HepG2 (cell line): ENCODE measurements at regions not wholly inside any gene's neighbourhood (a gene's known extent, or its start where the extent isn't known, plus 50 kb on each side); places are given as distances from the start of the nearest gene placed in this dataset.

Experiments used
- CEBPG ChIP-seq: IDR thresholded peaks from 2 replicates; pipeline ENCODE4 v1.6.1; 2016
- DDIT3 ChIP-seq: sonication (generic); formaldehyde crosslinking; IDR thresholded peaks from 2 replicates; pipeline ENCODE4 v1.4.0; 2020; ENCODE audit warnings: mild to moderate bottlenecking, missing genetic modification reagents
- DR1 ChIP-seq: sonication (generic); formaldehyde crosslinking; IDR thresholded peaks from 2 replicates; pipeline ENCODE4 v1.8.0; 2021; ENCODE audit warnings: mild to moderate bottlenecking, missing genetic modification reagents, inconsistent platforms
- FOSL2 ChIP-seq: sonication (generic); formaldehyde crosslinking; IDR thresholded peaks from 2 replicates; pipeline ENCODE4 v1.4.0; 2020; ENCODE audit warnings: missing genetic modification reagents
- FOXA1 ChIP-seq, 2 experiments: fragments of 450-650 bp in 1 of 2; sonication (generic) in 1 of 2; formaldehyde crosslinking in 1 of 2; IDR thresholded peaks; 2 replicates each; pipeline versions ENCODE4 v1.4.0 to v1.6.1; 2016 to 2020; ENCODE audit warnings: missing genetic modification reagents in 1 of 2
- GATA4 ChIP-seq: sonication (generic); IDR thresholded peaks from 2 replicates; pipeline ENCODE4 v1.6.1; 2016; ENCODE audit warnings: antibody characterized with exemption, low read depth, borderline replicate concordance
- GRHL1 ChIP-seq: sonication (generic); formaldehyde crosslinking; conservative IDR thresholded peaks from 2 replicates; pipeline ENCODE4 v1.8.0; 2022; ENCODE audit warnings: missing genetic modification reagents
- KAT2B ChIP-seq: fragments of 150-350 bp; IDR thresholded peaks from 2 replicates; pipeline ENCODE4 v1.6.1; 2014; ENCODE audit warnings: low read depth, low read length, borderline replicate concordance
- NFYB ChIP-seq: sonication (generic); formaldehyde crosslinking; IDR thresholded peaks from 2 replicates; pipeline ENCODE4 v1.4.0; 2020; ENCODE audit warnings: missing genetic modification reagents
- RFX1 ChIP-seq: fragments of 450-650 bp; IDR thresholded peaks from 2 replicates; pipeline ENCODE4 v1.6.1; 2017
- SOX13 ChIP-seq, 3 experiments: fragments of 450-650 bp in 1 of 3; sonication (generic) in 1 of 3; formaldehyde crosslinking in 1 of 3; IDR thresholded peaks in 2 of 3; conservative IDR thresholded peaks in 1 of 3; 2 replicates each; pipeline versions ENCODE4 v1.5.0 to v1.6.1; 2016 to 2020; ENCODE audit warnings: antibody characterized with exemption in 1 of 3, mild to moderate bottlenecking in 1 of 3, missing compliant biosample characterization in 1 of 3, missing genetic modification reagents in 1 of 3, moderate library complexity in 1 of 3
- SRY ChIP-seq: sonication (generic); formaldehyde crosslinking; IDR thresholded peaks from 2 replicates; pipeline ENCODE4 v1.8.0; 2022; ENCODE audit warnings: mild to moderate bottlenecking, missing genetic modification reagents
- TBX3 ChIP-seq: fragments of 450-650 bp; IDR thresholded peaks from 2 replicates; pipeline ENCODE4 v1.6.1; 2017; ENCODE audit warnings: antibody characterized with exemption, mild to moderate bottlenecking, inconsistent platforms, borderline replicate concordance
- TOPORS ChIP-seq: sonication (generic); formaldehyde crosslinking; IDR thresholded peaks from 2 replicates; pipeline ENCODE4 v1.8.0; 2023; ENCODE audit warnings: mild to moderate bottlenecking, missing genetic modification reagents
- ZIK1 ChIP-seq: sonication (generic); formaldehyde crosslinking; IDR thresholded peaks from 2 replicates; pipeline ENCODE4 v1.5.0; 2020; ENCODE audit warnings: mild to moderate bottlenecking, low read depth, missing genetic modification reagents, borderline replicate concordance
- ZNF180 ChIP-seq: sonication (generic); formaldehyde crosslinking; IDR thresholded peaks from 2 replicates; pipeline ENCODE4 v1.4.0; 2020; ENCODE audit warnings: low read depth, missing genetic modification reagents, borderline replicate concordance
- ZNF207 ChIP-seq: fragments of 450-650 bp; IDR thresholded peaks from 2 replicates; pipeline ENCODE4 v1.6.1; 2016; ENCODE audit warnings: antibody characterized with exemption, borderline replicate concordance
- ZNF557 ChIP-seq: sonication (generic); formaldehyde crosslinking; IDR thresholded peaks from 2 replicates; pipeline ENCODE4 v1.4.0; 2020; ENCODE audit warnings: missing genetic modification reagents
- TF ChIP-seq, protein P1 (sequence below): fragments of 450-650 bp; IDR thresholded peaks from 2 replicates; pipeline ENCODE4 v1.6.1; 2017
- TF ChIP-seq, protein P2 (sequence below): sonication (generic); formaldehyde crosslinking; IDR thresholded peaks from 2 replicates; pipeline ENCODE4 v1.4.0; 2020; ENCODE audit warnings: missing genetic modification reagents, borderline replicate concordance
- TF ChIP-seq, protein P3 (sequence below): sonication (generic); IDR thresholded peaks from 2 replicates; pipeline ENCODE4 v1.6.1; 2016; ENCODE audit warnings: low read depth, borderline replicate concordance

GRCh38 chr4:26022346-26023202 lies 108.6 kb downstream of the SMIM20 start (continued):
- no peak for TF ChIP-seq DDIT3
- TF ChIP-seq CEBPG (CRISPR knock-in tag): no peak
- TF ChIP-seq, protein P1, sequence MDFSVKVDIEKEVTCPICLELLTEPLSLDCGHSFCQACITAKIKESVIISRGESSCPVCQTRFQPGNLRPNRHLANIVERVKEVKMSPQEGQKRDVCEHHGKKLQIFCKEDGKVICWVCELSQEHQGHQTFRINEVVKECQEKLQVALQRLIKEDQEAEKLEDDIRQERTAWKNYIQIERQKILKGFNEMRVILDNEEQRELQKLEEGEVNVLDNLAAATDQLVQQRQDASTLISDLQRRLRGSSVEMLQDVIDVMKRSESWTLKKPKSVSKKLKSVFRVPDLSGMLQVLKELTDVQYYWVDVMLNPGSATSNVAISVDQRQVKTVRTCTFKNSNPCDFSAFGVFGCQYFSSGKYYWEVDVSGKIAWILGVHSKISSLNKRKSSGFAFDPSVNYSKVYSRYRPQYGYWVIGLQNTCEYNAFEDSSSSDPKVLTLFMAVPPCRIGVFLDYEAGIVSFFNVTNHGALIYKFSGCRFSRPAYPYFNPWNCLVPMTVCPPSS: no peak
- peak; percentile 83 for TF ChIP-seq FOSL2 (CRISPR knock-in tag)
- TF ChIP-seq, protein P2, sequence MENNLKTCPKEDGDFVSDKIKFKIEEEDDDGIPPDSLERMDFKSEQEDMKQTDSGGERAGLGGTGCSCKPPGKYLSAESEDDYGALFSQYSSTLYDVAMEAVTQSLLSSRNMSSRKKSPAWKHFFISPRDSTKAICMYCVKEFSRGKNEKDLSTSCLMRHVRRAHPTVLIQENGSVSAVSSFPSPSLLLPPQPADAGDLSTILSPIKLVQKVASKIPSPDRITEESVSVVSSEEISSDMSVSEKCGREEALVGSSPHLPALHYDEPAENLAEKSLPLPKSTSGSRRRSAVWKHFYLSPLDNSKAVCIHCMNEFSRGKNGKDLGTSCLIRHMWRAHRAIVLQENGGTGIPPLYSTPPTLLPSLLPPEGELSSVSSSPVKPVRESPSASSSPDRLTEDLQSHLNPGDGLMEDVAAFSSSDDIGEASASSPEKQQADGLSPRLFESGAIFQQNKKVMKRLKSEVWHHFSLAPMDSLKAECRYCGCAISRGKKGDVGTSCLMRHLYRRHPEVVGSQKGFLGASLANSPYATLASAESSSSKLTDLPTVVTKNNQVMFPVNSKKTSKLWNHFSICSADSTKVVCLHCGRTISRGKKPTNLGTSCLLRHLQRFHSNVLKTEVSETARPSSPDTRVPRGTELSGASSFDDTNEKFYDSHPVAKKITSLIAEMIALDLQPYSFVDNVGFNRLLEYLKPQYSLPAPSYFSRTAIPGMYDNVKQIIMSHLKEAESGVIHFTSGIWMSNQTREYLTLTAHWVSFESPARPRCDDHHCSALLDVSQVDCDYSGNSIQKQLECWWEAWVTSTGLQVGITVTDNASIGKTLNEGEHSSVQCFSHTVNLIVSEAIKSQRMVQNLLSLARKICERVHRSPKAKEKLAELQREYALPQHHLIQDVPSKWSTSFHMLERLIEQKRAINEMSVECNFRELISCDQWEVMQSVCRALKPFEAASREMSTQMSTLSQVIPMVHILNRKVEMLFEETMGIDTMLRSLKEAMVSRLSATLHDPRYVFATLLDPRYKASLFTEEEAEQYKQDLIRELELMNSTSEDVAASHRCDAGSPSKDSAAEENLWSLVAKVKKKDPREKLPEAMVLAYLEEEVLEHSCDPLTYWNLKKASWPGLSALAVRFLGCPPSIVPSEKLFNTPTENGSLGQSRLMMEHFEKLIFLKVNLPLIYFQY (CRISPR knock-in tag): no peak
- TF ChIP-seq, protein P3, sequence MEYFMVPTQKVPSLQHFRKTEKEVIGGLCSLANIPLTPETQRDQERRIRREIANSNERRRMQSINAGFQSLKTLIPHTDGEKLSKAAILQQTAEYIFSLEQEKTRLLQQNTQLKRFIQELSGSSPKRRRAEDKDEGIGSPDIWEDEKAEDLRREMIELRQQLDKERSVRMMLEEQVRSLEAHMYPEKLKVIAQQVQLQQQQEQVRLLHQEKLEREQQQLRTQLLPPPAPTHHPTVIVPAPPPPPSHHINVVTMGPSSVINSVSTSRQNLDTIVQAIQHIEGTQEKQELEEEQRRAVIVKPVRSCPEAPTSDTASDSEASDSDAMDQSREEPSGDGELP: no peak
- TF ChIP-seq ZNF207: no peak
- TF ChIP-seq ZIK1 (CRISPR knock-in tag): no peak
- peak; percentile 24; the same call in 1 of the 2 replicates for TF ChIP-seq TBX3
- TF ChIP-seq RFX1: no peak
- TF ChIP-seq ZNF180 (CRISPR knock-in tag): no peak
- no peak for TF ChIP-seq DR1 (CRISPR knock-in tag)
- no peak for TF ChIP-seq GATA4
- TF ChIP-seq GRHL1 (CRISPR knock-in tag): no peak
- no peak for TF ChIP-seq SOX13 (IDR thresholded peaks at IDR 0.05)
- peak in 1 of 2 experiments; percentile 37; a peak in 2 of 4 replicates for TF ChIP-seq SOX13 (CRISPR knock-in tag; conservative IDR thresholded peaks at IDR 0.05 in 1 of 2, IDR thresholded peaks at IDR 0.05 in 1 of 2)
- no peak for TF ChIP-seq FOXA1 (IDR thresholded peaks at IDR 0.05)
- peak; percentile 31; the same call in 1 of the 2 replicates for TF ChIP-seq FOXA1 (CRISPR knock-in tag; IDR thresholded peaks at IDR 0.05)
- no peak for TF ChIP-seq NFYB (CRISPR knock-in tag)
- TF ChIP-seq ZNF557: 0 out of 2 replicates have a peak, but pooled peaks have one; percentile 62
- no peak for TF ChIP-seq SRY
- TF ChIP-seq TOPORS (CRISPR knock-in tag): no peak
- no peak for TF ChIP-seq KAT2B
